Prostate gland (tissue), 2 donors: ENCODE measurements at regions not wholly inside any gene's neighbourhood (a gene's known extent, or its start where the extent isn't known, plus 50 kb on each side); places are given as distances from the start of the nearest gene placed in this dataset.

Source experiments
- CTCF ChIP-seq, 4 experiments: fragments of 200-600 bp in 2 of 4; fragments of 450-650 bp in 2 of 4; sonication (generic) in 2 of 4; IDR thresholded peaks; 1 replicate in 3 of 4; 2 replicates in 1 of 4; pipeline ENCODE4 v1.5.1; 2016 to 2019; ENCODE audit warnings: antibody characterized with exemption in 4 of 4, mild to moderate bottlenecking in 2 of 4, moderate library complexity in 2 of 4
- POLR2A ChIP-seq: fragments of 450-650 bp; IDR thresholded peaks from one replicate; pipeline ENCODE4 v1.6.1; 2016; ENCODE audit warnings: antibody characterized with exemption, mild to moderate bottlenecking
- POLR2AphosphoS5 ChIP-seq: sonication (generic); formaldehyde crosslinking; IDR thresholded peaks from one replicate; pipeline ENCODE4 v1.6.1; 2017; ENCODE audit warnings: antibody characterized with exemption

- TF ChIP-seq CTCF (IDR thresholded peaks at IDR 0.05) (no peak), POLR2AphosphoS5 (no peak), POLR2A (no peak)
These were observed 140.7 kb upstream of the SPAG17 start for GRCh38 chr1:118325550-118326225.
